H1 (cell line): ENCODE measurements at regions not wholly inside any gene's neighbourhood (a gene's known extent, or its start where the extent isn't known, plus 50 kb on each side); places are given as distances from the start of the nearest gene placed in this dataset.

Experiments used
- CTCF ChIA-PET: fragments of 300-600 bp; sonication (Branson Sonifier 250); formaldehyde crosslinking; loops from one replicate; lab custom pipeline; 2021; ENCODE audit not compliant: partially characterized antibody; lab: Charles Lee
- POLR2A ChIA-PET: fragments of 300-600 bp; sonication (Branson Sonifier 250); formaldehyde crosslinking; loops from one replicate; lab custom pipeline; 2021; ENCODE audit warnings: inconsistent platforms; ENCODE audit not compliant: partially characterized antibody; lab: Charles Lee
- DNase-seq, 2 experiments: peaks; one replicate each; pipeline versions ENCODE4 v3.0.0 to v3.0.0-alpha.2; 2010 to 2022; ENCODE audit warnings: low spot score in 2 of 2, low read depth in 1 of 2, mixed read lengths in 1 of 2
- FAIRE-seq: peaks from 2 replicates; lab custom pipeline; 2011; peaks lifted over from hg19 to GRCh38; lab: Jason Lieb, UNC
- H2AFZ ChIP-seq: 2 replicates; pipeline ENCODE4 v1.8.1; 2012; ENCODE audit warnings: low read length, inconsistent platforms
- H2AK5ac ChIP-seq: 2 replicates; pipeline ENCODE4 v1.6.1; 2013; ENCODE audit warnings: low read depth, low read length
- H2BK120ac ChIP-seq: replicated peaks from 2 replicates; pipeline ENCODE3; 2013; ENCODE audit warnings: low read depth, low read length, inconsistent platforms
- H2BK12ac ChIP-seq: 2 replicates; pipeline ENCODE4 v1.6.1; 2013; ENCODE audit warnings: low read depth, low read length
- H2BK15ac ChIP-seq: 2 replicates; pipeline ENCODE4 v1.6.1; 2013; ENCODE audit warnings: low read length
- H2BK20ac ChIP-seq: 2 replicates; pipeline ENCODE4 v1.6.1; 2013; ENCODE audit warnings: low read length
- H2BK5ac ChIP-seq: 2 replicates; pipeline ENCODE4 v1.6.1; 2013; ENCODE audit warnings: low read depth, low read length
- H3K14ac ChIP-seq: 2 replicates; pipeline ENCODE4 v1.6.1; 2013; ENCODE audit warnings: inconsistent platforms; ENCODE audit not compliant: insufficient read length
- H3K18ac ChIP-seq: 2 replicates; pipeline ENCODE4 v1.6.1; 2013; ENCODE audit warnings: low read length; ENCODE audit errors: extremely low read depth
- H3K23ac ChIP-seq: 2 replicates; pipeline ENCODE4 v1.6.1; 2013; ENCODE audit warnings: inconsistent platforms; ENCODE audit not compliant: insufficient read length
- H3K23me2 ChIP-seq: 2 replicates; pipeline ENCODE4 v1.6.1; 2013; ENCODE audit warnings: low read depth, low read length
- H3K27ac ChIP-seq: 2 replicates; pipeline ENCODE4 v1.6.1; 2011; ENCODE audit warnings: low read depth, low read length, inconsistent platforms
- H3K27me3 ChIP-seq, 4 experiments: replicated peaks in 1 of 4; 1 replicate in 1 of 4; 2 replicates in 3 of 4; pipeline versions ENCODE4 v1.6.1 to v1.8.1; 2011 to 2013; ENCODE audit warnings: low read length in 3 of 4, mild to moderate bottlenecking in 3 of 4, inconsistent platforms in 2 of 4, mixed read lengths in 2 of 4, moderate library complexity in 1 of 4; ENCODE audit not compliant: control insufficient read depth in 3 of 4, insufficient read depth in 3 of 4; ENCODE audit errors: extremely low read depth in 1 of 4
- H3K36me3 ChIP-seq, 4 experiments: 2 replicates each; pipeline versions ENCODE4 v1.6.1 to v1.8.1; 2011 to 2013; ENCODE audit warnings: mild to moderate bottlenecking in 4 of 4, low read length in 3 of 4, moderate library complexity in 2 of 4, control low read depth in 1 of 4, inconsistent platforms in 1 of 4; ENCODE audit not compliant: insufficient read depth in 4 of 4, control insufficient read depth in 2 of 4
- H3K4ac ChIP-seq: replicated peaks from 2 replicates; pipeline ENCODE3; 2013; ENCODE audit warnings: low read length, low read depth, mixed read lengths, inconsistent platforms; ENCODE audit not compliant: insufficient read length
- H3K4me1 ChIP-seq, 4 experiments: replicated peaks in 1 of 4; 1 replicate in 1 of 4; 2 replicates in 3 of 4; pipeline versions ENCODE4 v1.6.1 to v1.8.1; 2011 to 2013; ENCODE audit warnings: low read length in 3 of 4, inconsistent platforms in 2 of 4, mixed read lengths in 1 of 4; ENCODE audit not compliant: insufficient read depth in 4 of 4, control insufficient read depth in 3 of 4
- H3K4me2 ChIP-seq, 2 experiments: 2 replicates each; pipeline versions ENCODE4 v1.6.1 to v1.8.1; 2011 to 2013; ENCODE audit warnings: low read depth in 2 of 2, low read length in 2 of 2, control low read depth in 1 of 2, inconsistent platforms in 1 of 2, mild to moderate bottlenecking in 1 of 2; ENCODE audit not compliant: insufficient read depth in 1 of 2
- H3K4me3 ChIP-seq, 4 experiments: fragments of 200-600, 300-600 bp in 1 of 4; sonication (generic), shearing (Covaris generic), sonication (Bioruptor Twin) in 1 of 4; 2 replicates each; pipeline versions ENCODE4 v1.5.1 to v1.8.1; 2011 to 2016; ENCODE audit warnings: low read length in 4 of 4, low read depth in 3 of 4, control low read depth in 2 of 4, inconsistent platforms in 2 of 4, mild to moderate bottlenecking in 2 of 4, mixed read lengths in 1 of 4, moderate library complexity in 1 of 4; ENCODE audit not compliant: insufficient read depth in 2 of 4; ENCODE audit errors: extremely low read depth in 1 of 4
- H3K56ac ChIP-seq: replicated peaks from 2 replicates; pipeline ENCODE3; 2013; ENCODE audit warnings: low read depth, mild to moderate bottlenecking, mixed read lengths, low read length, inconsistent platforms; ENCODE audit not compliant: insufficient read length
- H3K79me1 ChIP-seq: 2 replicates; pipeline ENCODE4 v1.6.1; 2013; ENCODE audit warnings: low read depth, low read length, control low read depth
- H3K79me2 ChIP-seq, 2 experiments: 2 replicates each; pipeline versions ENCODE4 v1.6.1 to v1.8.1; 2012 to 2013; ENCODE audit warnings: low read length in 2 of 2, mild to moderate bottlenecking in 2 of 2, inconsistent platforms in 1 of 2; ENCODE audit not compliant: insufficient read depth in 2 of 2, control insufficient read depth in 1 of 2
- H3K9ac ChIP-seq, 4 experiments: replicated peaks in 1 of 4; 1 replicate in 1 of 4; 2 replicates in 3 of 4; pipeline versions ENCODE4 v1.6.1 to v1.8.1; 2011 to 2013; ENCODE audit warnings: low read depth in 3 of 4, low read length in 3 of 4, control low read depth in 2 of 4, mild to moderate bottlenecking in 2 of 4, moderate library complexity in 2 of 4, inconsistent platforms in 1 of 4; ENCODE audit errors: extremely low read depth in 1 of 4
- H3K9me3 ChIP-seq, 2 experiments: 2 replicates each; pipeline versions ENCODE4 v1.6.1 to v1.8.1; 2012 to 2013; ENCODE audit warnings: mild to moderate bottlenecking in 2 of 2, moderate library complexity in 2 of 2, control low read depth in 1 of 2, inconsistent platforms in 1 of 2, low read depth in 1 of 2, low read length in 1 of 2, mixed read lengths in 1 of 2; ENCODE audit not compliant: insufficient read depth in 2 of 2
- H4K20me1 ChIP-seq, 2 experiments: replicated peaks in 1 of 2; 2 replicates each; pipeline versions ENCODE3 to v1.8.1; 2011 to 2013; ENCODE audit warnings: inconsistent platforms in 2 of 2, low read length in 2 of 2, mild to moderate bottlenecking in 1 of 2; ENCODE audit not compliant: insufficient read depth in 2 of 2, control insufficient read depth in 1 of 2
- H4K5ac ChIP-seq: 2 replicates; pipeline ENCODE4 v1.6.1; 2013; ENCODE audit warnings: low read length, low read depth, mixed read lengths, inconsistent platforms; ENCODE audit not compliant: insufficient read length
- H4K8ac ChIP-seq: 2 replicates; pipeline ENCODE4 v1.8.0; 2013; ENCODE audit warnings: mild to moderate bottlenecking, moderate library complexity, low read length, inconsistent platforms; ENCODE audit not compliant: insufficient read depth; ENCODE audit errors: extremely low read depth
- H4K91ac ChIP-seq: replicated peaks from 2 replicates; pipeline ENCODE3; 2013; ENCODE audit warnings: low read length, mixed read lengths, inconsistent platforms; ENCODE audit not compliant: insufficient read length
- ASH2L ChIP-seq: fragments of 200-600, 300-600 bp; sonication (generic); IDR thresholded peaks from one replicate; pipeline ENCODE4 v1.7.1; 2017; ENCODE audit warnings: low read length
- BRCA1 ChIP-seq: IDR thresholded peaks from 2 replicates; pipeline ENCODE4 v1.6.1; 2012; ENCODE audit warnings: low read depth, low read length, improper control_type of control experiment
- CBX8 ChIP-seq: fragments of 300-800, 300-1000 bp; sonication (generic); IDR thresholded peaks from 2 replicates; pipeline ENCODE4 v1.7.1; 2016; ENCODE audit warnings: low read depth, low read length, borderline replicate concordance
- CHD1 ChIP-seq: IDR thresholded peaks from 2 replicates; pipeline ENCODE4 v1.6.1; 2012; ENCODE audit warnings: low read depth, low read length, improper control_type of control experiment
- POU5F1 ChIP-seq: IDR thresholded peaks from 2 replicates; pipeline ENCODE4 v1.6.1; 2011; ENCODE audit warnings: low read depth, mild to moderate bottlenecking, low read length, moderate library complexity
- RAD21 ChIP-seq, 2 experiments: IDR thresholded peaks in 1 of 2; conservative IDR thresholded peaks in 1 of 2; 2 replicates each; pipeline ENCODE4 v1.6.1; 2011; ENCODE audit warnings: low read depth in 2 of 2, low read length in 2 of 2, improper control_type of control experiment in 1 of 2, inconsistent platforms in 1 of 2, mild to moderate bottlenecking in 1 of 2, moderate library complexity in 1 of 2
- RBBP5 ChIP-seq: IDR thresholded peaks from 2 replicates; pipeline ENCODE4 v1.7.1; 2012; ENCODE audit warnings: low read depth, mild to moderate bottlenecking, inconsistent platforms, low read length, moderate library complexity, borderline replicate concordance
- RFX5 ChIP-seq: IDR thresholded peaks from 2 replicates; pipeline ENCODE4 v1.6.1; 2011; ENCODE audit warnings: low read depth, low read length, improper control_type of control experiment, borderline replicate concordance
- SAP30 ChIP-seq: fragments of 300-600 bp; sonication (generic); IDR thresholded peaks from 2 replicates; pipeline ENCODE4 v1.7.1; 2012; ENCODE audit warnings: low read length, moderate library complexity, mild to moderate bottlenecking, inconsistent platforms; ENCODE audit not compliant: insufficient read depth, insufficient replicate concordance
- SP4 ChIP-seq: IDR thresholded peaks from 2 replicates; pipeline ENCODE4 v1.6.1; 2012; ENCODE audit warnings: low read length, inconsistent platforms
- ZNF274 ChIP-seq: IDR thresholded peaks from 2 replicates; pipeline ENCODE4 v1.7.0; 2012; ENCODE audit warnings: low read length, borderline replicate concordance; ENCODE audit errors: extremely low read depth
- WGBS, 2 experiments: shearing (Covaris generic) in 1 of 2; methylation state at CpG; one replicate each; pipeline versions ENCODE4 v1.1.6 to v1.1.7; 2013 to 2015; ENCODE audit warnings: low lambda C conversion rate in 2 of 2, mixed read lengths in 2 of 2, inconsistent platforms in 1 of 2, low coverage in 1 of 2, missing lambda C conversion rate in 1 of 2; ENCODE audit not compliant: insufficient replicate concordance in 2 of 2, insufficient coverage in 1 of 2, insufficient read length in 1 of 2; ENCODE audit errors: extremely low coverage in 1 of 2, missing lambda C conversion rate in 1 of 2; 5-methylcytosine and 5-hydroxymethylcytosine counted together
- TF ChIP-seq, protein P1 (sequence below): IDR thresholded peaks from 2 replicates; pipeline ENCODE4 v1.6.1; 2011; ENCODE audit warnings: low read depth, mild to moderate bottlenecking, low read length; ENCODE audit not compliant: insufficient read depth

DNA sequence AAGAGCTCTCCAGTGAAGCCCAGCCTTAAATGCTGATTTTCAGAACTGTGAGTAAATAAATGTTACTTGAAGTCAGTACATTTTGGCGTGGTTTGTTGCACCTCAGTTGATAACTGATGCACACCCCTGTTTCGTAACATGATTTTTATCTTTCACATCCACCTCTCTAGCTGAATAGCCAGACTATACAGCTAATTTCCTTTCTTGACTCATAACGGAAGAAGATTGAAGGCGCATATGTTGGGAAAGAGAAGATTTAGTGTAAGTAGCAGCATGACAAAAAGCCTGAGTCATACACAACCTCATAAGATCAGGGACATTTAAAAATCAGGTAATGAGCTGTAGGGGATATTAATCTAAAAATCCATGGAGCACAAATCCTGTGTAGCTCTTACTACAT lies 716.2 kb upstream of the ZP4 start:
- FAIRE-seq (no peak), DNase-seq (no peak)
- H3K27ac ChIP-seq: no peak overlapping the region
- no peak overlapping the region for H2BK20ac ChIP-seq
- peaks cover 0 to 1% (median 0%) of the 10 kb centered on the region in 4 experiments; a peak in 1 of 7 replicates for H3K27me3 ChIP-seq
- H4K20me1 ChIP-seq: no peaks in the 10 kb centered on the region
- H3K23ac ChIP-seq: no peak overlapping the region
- H3K9ac ChIP-seq: no peak overlapping the region
- no peaks in the 10 kb centered on the region for H3K9me3 ChIP-seq
- H3K23me2 ChIP-seq: no peaks in the 10 kb centered on the region
- WGBS, 2 experiments: 88% methylated on average over 4 of the region's 4 CpGs; no CpG with 5 or more reads in 1 of the 2 experiments
- H4K91ac ChIP-seq: no peak overlapping the region
- H4K8ac ChIP-seq: no peak overlapping the region
- no peaks in the 10 kb centered on the region for H3K4me1 ChIP-seq
- TF ChIP-seq RAD21 (IDR thresholded peaks at IDR 0.05 in 1 of 2, conservative IDR thresholded peaks at IDR 0.05 in 1 of 2; ENCODE audit: low read depth in 2 of 2, low read length in 2 of 2) (no peak), RFX5 (no peak), CBX8 (no peak), SP4 (no peak), ZNF274 (no peak), BRCA1 (no peak), CHD1 (no peak), SAP30 (no peak), RBBP5 (no peak), POU5F1 (no peak), ASH2L (no peak)
- TF ChIP-seq, protein P1, sequence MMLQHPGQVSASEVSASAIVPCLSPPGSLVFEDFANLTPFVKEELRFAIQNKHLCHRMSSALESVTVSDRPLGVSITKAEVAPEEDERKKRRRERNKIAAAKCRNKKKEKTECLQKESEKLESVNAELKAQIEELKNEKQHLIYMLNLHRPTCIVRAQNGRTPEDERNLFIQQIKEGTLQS: no peak
- H3K79me2 ChIP-seq: no peaks in the 10 kb centered on the region
- H3K18ac ChIP-seq: no peak overlapping the region
- no peak overlapping the region for H3K56ac ChIP-seq
- no peak overlapping the region for H2BK5ac ChIP-seq
- no peaks in the 10 kb centered on the region for H3K36me3 ChIP-seq
- no peak overlapping the region for H3K14ac ChIP-seq
- no peak overlapping the region for H2AK5ac ChIP-seq
- CTCF ChIA-PET: interaction anchor here (1.5 kb wide), 1 partner anchor 755 kb away, joined by 4 read pairs; no protein-coding TSS in a partner anchor
- POLR2A ChIA-PET: no interaction called here
- H4K5ac ChIP-seq: no peak overlapping the region
- no peak overlapping the region for H3K4me2 ChIP-seq
- H3K4ac ChIP-seq: no peak overlapping the region
- 0 out of 2 replicates have a peak overlapping the region, but pooled peaks have one; percentile 41 for H2AFZ ChIP-seq
- H2BK12ac ChIP-seq: no peak overlapping the region
- H3K4me3 ChIP-seq: no peak overlapping the region
- H2BK120ac ChIP-seq: no peak overlapping the region
- H2BK15ac ChIP-seq: no peak overlapping the region
- no peaks in the 10 kb centered on the region for H3K79me1 ChIP-seq
